Stimulated activated CD4-positive, alpha-beta T cell treated with anti-CD3 and anti-CD28 coated beads, Interleukin-12 subunit alpha, Interleukin-12 subunit beta, amount 100 ng/mL, for 48 hours (primary cell): ENCODE measurements at regions not wholly inside any gene's neighbourhood (a gene's known extent, or its start where the extent isn't known, plus 50 kb on each side); places are given as distances from the start of the nearest gene placed in this dataset.

Source experiments
- DNase-seq, 3 donors: peaks; one replicate each; pipeline ENCODE4 v3.0.0-alpha.2; 2020; ENCODE audit warnings: low read depth in 2 of 3, low spot score in 1 of 3

GRCh38 chr15:93180128-93180527 is 91.1 kb upstream of the RGMA start:
- DNase-seq, result no peak

GRCh38 chr15:93179700-93180102 is 90.7 kb upstream of the RGMA start:
- no peak for DNase-seq

GRCh38 chr15:93179072-93179471 is 90.1 kb upstream of the RGMA start:
- no peak for DNase-seq

GRCh38 chr15:93178371-93178770 is 89.4 kb upstream of the RGMA start:
- no peak for DNase-seq

- no peak for DNase-seq
Measured at GRCh38 chr15:93176065-93176464, 87.1 kb upstream of the RGMA start.

- DNase-seq, result no peak
Measured at GRCh38 chr15:93174836-93175235, 85.8 kb upstream of the RGMA start.

GRCh38 chr15:93173369-93173768 is 84.4 kb upstream of the RGMA start:
- no peak for DNase-seq

- no peak for DNase-seq
Measured at GRCh38 chr15:93171476-93171875, 82.5 kb upstream of the RGMA start.

GRCh38 chr15:93170329-93170728 is 81.3 kb upstream of the RGMA start:
- DNase-seq, result no peak

- DNase-seq, result no peak
Measured at GRCh38 chr15:93168910-93169309, 79.9 kb upstream of the RGMA start.

- DNase-seq, result no peak
Measured at GRCh38 chr15:93167291-93167690, 78.3 kb upstream of the RGMA start.

- DNase-seq, result no peak
Measured at GRCh38 chr15:93166675-93167074, 77.7 kb upstream of the RGMA start.

- DNase-seq, result no peak
Measured at GRCh38 chr15:93165734-93166470, 76.9 kb upstream of the RGMA start.

- DNase-seq, result peak; percentile 5 to 24 (median 10)
Measured at GRCh38 chr15:93164409-93164808, 75.4 kb upstream of the RGMA start.

GRCh38 chr15:93162560-93162959 is 73.5 kb upstream of the RGMA start:
- DNase-seq, result no peak

- DNase-seq, result no peak
Measured at GRCh38 chr15:93159930-93160329, 70.9 kb upstream of the RGMA start.

- DNase-seq, result no peak
Measured at GRCh38 chr15:93158097-93158900, 69.3 kb upstream of the RGMA start.

GRCh38 chr15:93154666-93155065 is 65.7 kb upstream of the RGMA start:
- no peak for DNase-seq

GRCh38 chr15:93152951-93153350 is 63.9 kb upstream of the RGMA start:
- no peak for DNase-seq

GRCh38 chr15:93152360-93152759 is 63.3 kb upstream of the RGMA start:
- no peak for DNase-seq

- no peak for DNase-seq
Measured at GRCh38 chr15:93150910-93151881, 62.2 kb upstream of the RGMA start.
